ENCODE measurements at regions not wholly inside any gene's neighbourhood (a gene's known extent, or its start where the extent isn't known, plus 50 kb on each side); places are given as distances from the start of the nearest gene placed in this dataset.

DNA sequence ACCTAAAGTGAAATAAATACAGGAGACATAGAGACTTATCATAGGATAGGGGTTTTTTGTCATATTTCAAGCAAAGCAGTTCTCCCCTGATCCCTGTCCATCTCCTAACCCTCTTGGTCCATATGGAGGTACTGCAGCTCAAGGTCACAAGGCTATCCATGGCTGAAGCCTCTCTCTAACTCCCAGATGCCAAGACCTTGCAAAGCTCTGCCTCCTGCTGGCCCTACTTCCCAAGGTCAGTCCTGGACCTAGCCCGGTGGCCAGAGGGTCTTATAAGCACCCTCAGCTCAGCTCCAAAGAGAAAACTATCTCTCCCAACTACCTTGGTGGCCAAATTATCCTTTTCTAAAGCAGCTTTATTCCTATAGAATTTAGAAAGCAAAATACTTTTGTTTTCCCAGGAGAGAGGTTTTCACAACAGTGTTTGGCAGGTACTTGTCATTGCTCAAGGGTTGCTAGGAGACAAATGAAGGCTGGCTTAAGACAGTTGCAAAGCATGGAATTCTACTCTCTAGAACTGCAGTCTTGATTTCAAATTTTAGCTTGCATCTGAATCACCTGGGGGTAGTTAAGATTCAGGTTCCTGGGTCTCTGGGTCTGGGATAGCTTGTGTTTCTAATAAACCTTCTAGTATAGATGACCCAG, 121.5 kb downstream of the XCL2 start:
- no peaks in the 10 kb centered on the region for H3K36me3 ChIP-seq
- no peak overlapping the region for H3K4me3 ChIP-seq
- no peak for DNase-seq (ENCODE audit: low spot score in 2 of 2)
- intact Hi-C loops (cut with DNase I; ENCODE audit: low total_unique reads) = no loop called here
- H3K9me3 ChIP-seq = no peaks in the 10 kb centered on the region
- no peaks in the 10 kb centered on the region for H3K27me3 ChIP-seq
- no peak overlapping the region for H3K27ac ChIP-seq
- TF ChIP-seq CTCF (IDR thresholded peaks at IDR 0.05) = no peak
- no peak for TF ChIP-seq POLR2A (IDR thresholded peaks at IDR 0.05)
- TF ChIP-seq POLR2AphosphoS5 (IDR thresholded peaks at IDR 0.05) = no peak
- H3K4me1 ChIP-seq = no peaks in the 10 kb centered on the region

DNA sequence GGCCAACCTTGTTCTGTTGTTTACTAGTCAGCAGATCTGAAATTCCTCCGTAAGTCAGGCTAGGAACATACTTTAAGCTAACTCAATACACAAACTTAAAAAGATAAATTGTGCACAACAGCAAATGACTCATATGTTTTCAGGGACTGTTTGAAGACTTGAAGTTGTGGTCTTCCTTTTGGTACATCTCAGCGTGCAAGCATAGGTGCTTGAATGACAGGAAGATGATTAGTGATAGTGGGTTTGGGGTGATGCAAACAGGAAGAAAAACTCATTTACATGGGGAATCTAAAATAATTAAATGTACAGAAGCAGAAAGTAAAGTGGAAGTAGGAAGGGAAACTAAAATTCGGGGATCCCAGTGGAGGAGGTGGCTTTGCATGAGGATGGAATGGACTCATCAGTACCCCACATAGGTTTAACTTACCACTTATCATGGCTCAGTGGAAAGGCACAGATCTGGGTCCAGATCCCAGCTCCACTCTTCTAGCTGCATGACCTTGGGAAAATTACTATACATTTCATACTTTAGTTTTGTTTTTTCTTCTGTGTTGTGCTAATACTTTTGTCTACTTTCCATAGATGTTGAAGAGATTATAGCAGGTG, 122.3 kb downstream of the XCL2 start:
- H3K4me3 ChIP-seq = no peak overlapping the region
- H3K9me3 ChIP-seq = no peaks in the 10 kb centered on the region
- H3K36me3 ChIP-seq = no peaks in the 10 kb centered on the region
- intact Hi-C loops (cut with DNase I; ENCODE audit: low total_unique reads) = no loop called here
- no peak overlapping the region for H3K27ac ChIP-seq
- TF ChIP-seq POLR2A (IDR thresholded peaks at IDR 0.05) (no peak), CTCF (IDR thresholded peaks at IDR 0.05) (no peak), POLR2AphosphoS5 (IDR thresholded peaks at IDR 0.05) (no peak)
- H3K4me1 ChIP-seq = no peaks in the 10 kb centered on the region
- DNase-seq (ENCODE audit: low spot score in 2 of 2) = no peak
- no peaks in the 10 kb centered on the region for H3K27me3 ChIP-seq

GRCh38 chr1:168420177-168420576, 123.6 kb downstream of the XCL2 start:
- Histone ChIP-seq H3K27me3 (no peaks in the 10 kb centered on the region), H3K36me3 (no peaks in the 10 kb centered on the region), H3K9me3 (no peaks in the 10 kb centered on the region), H3K4me1 (no peaks in the 10 kb centered on the region), H3K27ac (no peak overlapping the region), H3K4me3 (no peak overlapping the region)
- TF ChIP-seq POLR2A (IDR thresholded peaks at IDR 0.05) (no peak), CTCF (IDR thresholded peaks at IDR 0.05) (no peak), POLR2AphosphoS5 (IDR thresholded peaks at IDR 0.05) (no peak)
- intact Hi-C loops (cut with DNase I; ENCODE audit: low total_unique reads) = no loop called here
- DNase-seq (ENCODE audit: low spot score in 2 of 2) = no peak

GRCh38 chr1:168419736-168420135, 124.1 kb downstream of the XCL2 start:
- H3K9me3 ChIP-seq = no peaks in the 10 kb centered on the region
- DNase-seq (ENCODE audit: low spot score in 2 of 2) = no peak
- intact Hi-C loops (cut with DNase I; ENCODE audit: low total_unique reads) = no loop called here
- no peaks in the 10 kb centered on the region for H3K4me1 ChIP-seq
- H3K27me3 ChIP-seq = no peaks in the 10 kb centered on the region
- H3K27ac ChIP-seq = no peak overlapping the region
- H3K4me3 ChIP-seq = no peak overlapping the region
- no peaks in the 10 kb centered on the region for H3K36me3 ChIP-seq
- no peak for TF ChIP-seq POLR2AphosphoS5 (IDR thresholded peaks at IDR 0.05)
- TF ChIP-seq CTCF (IDR thresholded peaks at IDR 0.05) = no peak
- no peak for TF ChIP-seq POLR2A (IDR thresholded peaks at IDR 0.05)

GRCh38 chr1:168416220-168416619, 127.6 kb downstream of the XCL2 start:
- no peak for TF ChIP-seq POLR2AphosphoS5 (IDR thresholded peaks at IDR 0.05)
- TF ChIP-seq POLR2A (IDR thresholded peaks at IDR 0.05) = no peak
- TF ChIP-seq CTCF (IDR thresholded peaks at IDR 0.05) = no peak
- DNase-seq (ENCODE audit: low spot score in 2 of 2) = no peak
- intact Hi-C loops (cut with DNase I; ENCODE audit: low total_unique reads) = no loop called here

More at GRCh38 chr1:168416220-168416619, 127.6 kb downstream of the XCL2 start:
- H3K27me3 ChIP-seq = no peaks in the 10 kb centered on the region
- H3K4me1 ChIP-seq = no peaks in the 10 kb centered on the region
- H3K9me3 ChIP-seq = no peaks in the 10 kb centered on the region
- H3K36me3 ChIP-seq = no peaks in the 10 kb centered on the region
- no peak overlapping the region for H3K4me3 ChIP-seq
- H3K27ac ChIP-seq = no peak overlapping the region
